Neural progenitor cell (in vitro differentiated cells): ENCODE measurements at regions not wholly inside any gene's neighbourhood (a gene's known extent, or its start where the extent isn't known, plus 50 kb on each side); places are given as distances from the start of the nearest gene placed in this dataset.

Source experiments
- CTCF ChIP-seq: fragments of 200-600 bp; sonication (generic); IDR thresholded peaks from 2 replicates; pipeline ENCODE4 v1.5.1; 2017; ENCODE audit warnings: antibody characterized with exemption, mild to moderate bottlenecking
- EZH2 ChIP-seq: fragments of 200-600 bp; sonication (generic); IDR thresholded peaks from 2 replicates; pipeline ENCODE4 v1.6.1; 2017; ENCODE audit warnings: antibody characterized with exemption, mild to moderate bottlenecking, moderate library complexity

GRCh38 chr1:208500375-208500774, 256.2 kb upstream of the PLXNA2 start:
- TF ChIP-seq CTCF (no peak), EZH2 (no peak)
